Smooth muscle cell (in vitro differentiated cells): ENCODE measurements at regions not wholly inside any gene's neighbourhood (a gene's known extent, or its start where the extent isn't known, plus 50 kb on each side); places are given as distances from the start of the nearest gene placed in this dataset.
A peak's percentile ranks its signal among the peaks of the same experiment; 100 is the strongest.

ENCODE experiments used
- DNase-seq: peaks from one replicate; lab custom pipeline; 2025; ENCODE audit not compliant: unreplicated experiment; lab: John Stamatoyannopoulos, UW
- H2AFZ ChIP-seq: fragments of 200-600 bp; sonication (generic); 2 replicates; pipeline ENCODE4 v1.6.0; 2016; ENCODE audit warnings: antibody characterized with exemption, low read depth, mild to moderate bottlenecking
- H3F3A ChIP-seq: fragments of 200-600 bp; sonication (generic); 2 replicates; pipeline ENCODE4 v1.6.0; 2017; ENCODE audit warnings: antibody characterized with exemption, low read depth
- H3K27ac ChIP-seq: fragments of 200-600 bp; sonication (generic); 2 replicates; pipeline ENCODE4 v1.5.1; 2016; ENCODE audit warnings: low read depth, mild to moderate bottlenecking
- H3K27me3 ChIP-seq: fragments of 200-600 bp; sonication (generic); 2 replicates; pipeline ENCODE4 v1.6.1; 2016; ENCODE audit warnings: low read depth, mild to moderate bottlenecking
- H3K36me3 ChIP-seq: fragments of 200-600 bp; sonication (generic); 2 replicates; pipeline ENCODE4 v1.5.1; 2016; ENCODE audit warnings: low read depth
- H3K4me1 ChIP-seq: fragments of 200-600 bp; sonication (generic); 2 replicates; pipeline ENCODE4 v1.5.1; 2016; ENCODE audit warnings: low read depth
- H3K4me2 ChIP-seq: fragments of 200-600 bp; sonication (generic); 2 replicates; pipeline ENCODE4 v1.6.0; 2016; ENCODE audit warnings: mild to moderate bottlenecking
- H3K4me3 ChIP-seq: fragments of 200-600 bp; sonication (generic); 2 replicates; pipeline ENCODE4 v1.5.1; 2016; ENCODE audit warnings: mild to moderate bottlenecking
- H3K79me2 ChIP-seq: fragments of 200-600 bp; sonication (generic); 2 replicates; pipeline ENCODE4 v1.6.0; 2016; ENCODE audit warnings: low read depth, mild to moderate bottlenecking
- H3K9ac ChIP-seq: fragments of 200-600 bp; sonication (generic); 2 replicates; pipeline ENCODE4 v1.6.0; 2016; ENCODE audit warnings: low read depth
- H3K9me3 ChIP-seq: fragments of 200-600 bp; sonication (generic); replicated peaks from 2 replicates; pipeline ENCODE4 v1.5.1; 2016; ENCODE audit warnings: low read depth
- H4K20me1 ChIP-seq: fragments of 200-600 bp; sonication (generic); 2 replicates; pipeline ENCODE4 v1.6.0; 2016; ENCODE audit warnings: low read depth
- CTCF ChIP-seq: fragments of 200-600 bp; sonication (generic); IDR thresholded peaks from 2 replicates; pipeline ENCODE4 v1.5.1; 2017; ENCODE audit warnings: borderline replicate concordance, mild to moderate bottlenecking, antibody characterized with exemption; ENCODE audit not compliant: insufficient read depth, poor library complexity, severe bottlenecking
- WGBS: methylation state at CpG from one replicate; pipeline ENCODE4 v1.1.7; 2016; ENCODE audit warnings: low lambda C conversion rate; 5-methylcytosine and 5-hydroxymethylcytosine counted together

- H3K36me3 ChIP-seq: no peaks in the 10 kb centered on the region
- peak overlapping the region; percentile 48 for H3K4me2 ChIP-seq
- H3K27me3 ChIP-seq: no peaks in the 10 kb centered on the region
- H3K79me2 ChIP-seq: no peaks in the 10 kb centered on the region
- no peak overlapping the region for H3K4me3 ChIP-seq
- no peak for DNase-seq
- no peak for TF ChIP-seq CTCF
- H3K4me1 ChIP-seq: peaks cover 7% of the 10 kb centered on the region
- H3K27ac ChIP-seq: peak overlapping the region; percentile 78
- no peak overlapping the region for H2AFZ ChIP-seq
- 43% methylated on average over 1 of the region's 1 CpG for WGBS
- H3F3A ChIP-seq: peaks cover 3% of the 10 kb centered on the region
- H3K9ac ChIP-seq: no peak overlapping the region
- no peaks in the 10 kb centered on the region for H3K9me3 ChIP-seq
- H4K20me1 ChIP-seq: no peaks in the 10 kb centered on the region
Measured at GRCh38 chr21:15966651-15967050, 236.9 kb downstream of the USP25 start.

- Histone ChIP-seq H4K20me1 (no peaks in the 10 kb centered on the region), H3K79me2 (no peaks in the 10 kb centered on the region), H3K4me3 (no peak overlapping the region), H3K4me1 (peaks cover 7% of the 10 kb centered on the region), H3K36me3 (no peaks in the 10 kb centered on the region), H3F3A (peaks cover 3% of the 10 kb centered on the region), H2AFZ (no peak overlapping the region), H3K9ac (no peak overlapping the region), H3K9me3 (no peaks in the 10 kb centered on the region), H3K4me2 (no peak overlapping the region), H3K27me3 (no peaks in the 10 kb centered on the region), H3K27ac (no peak overlapping the region)
- 80% methylated on average over 5 of the region's 5 CpGs for WGBS
- DNase-seq: no peak
- TF ChIP-seq CTCF: no peak
Measured at GRCh38 chr21:15967661-15968060, 237.9 kb downstream of the USP25 start.

- Histone ChIP-seq H3K4me1 (peaks cover 7% of the 10 kb centered on the region), H3K36me3 (no peaks in the 10 kb centered on the region)
Measured at GRCh38 chr21:15968776-15969310, 239.1 kb downstream of the USP25 start.

More at GRCh38 chr21:15968776-15969310, 239.1 kb downstream of the USP25 start:
- H2AFZ ChIP-seq: no peak overlapping the region
- no peak overlapping the region for H3K4me3 ChIP-seq
- H3F3A ChIP-seq: peaks cover 3% of the 10 kb centered on the region
- no peaks in the 10 kb centered on the region for H3K9me3 ChIP-seq
- H3K79me2 ChIP-seq: no peaks in the 10 kb centered on the region
- H3K9ac ChIP-seq: no peak overlapping the region
- no peak overlapping the region for H3K27ac ChIP-seq
- 95% methylated on average over 1 of the region's 1 CpG for WGBS
- no peak for DNase-seq
- TF ChIP-seq CTCF: no peak
- no peaks in the 10 kb centered on the region for H4K20me1 ChIP-seq
- H3K4me2 ChIP-seq: no peak overlapping the region
- H3K27me3 ChIP-seq: no peaks in the 10 kb centered on the region
